ENCODE measurements at regions not wholly inside any gene's neighbourhood (a gene's known extent, or its start where the extent isn't known, plus 50 kb on each side); places are given as distances from the start of the nearest gene placed in this dataset.

DNA sequence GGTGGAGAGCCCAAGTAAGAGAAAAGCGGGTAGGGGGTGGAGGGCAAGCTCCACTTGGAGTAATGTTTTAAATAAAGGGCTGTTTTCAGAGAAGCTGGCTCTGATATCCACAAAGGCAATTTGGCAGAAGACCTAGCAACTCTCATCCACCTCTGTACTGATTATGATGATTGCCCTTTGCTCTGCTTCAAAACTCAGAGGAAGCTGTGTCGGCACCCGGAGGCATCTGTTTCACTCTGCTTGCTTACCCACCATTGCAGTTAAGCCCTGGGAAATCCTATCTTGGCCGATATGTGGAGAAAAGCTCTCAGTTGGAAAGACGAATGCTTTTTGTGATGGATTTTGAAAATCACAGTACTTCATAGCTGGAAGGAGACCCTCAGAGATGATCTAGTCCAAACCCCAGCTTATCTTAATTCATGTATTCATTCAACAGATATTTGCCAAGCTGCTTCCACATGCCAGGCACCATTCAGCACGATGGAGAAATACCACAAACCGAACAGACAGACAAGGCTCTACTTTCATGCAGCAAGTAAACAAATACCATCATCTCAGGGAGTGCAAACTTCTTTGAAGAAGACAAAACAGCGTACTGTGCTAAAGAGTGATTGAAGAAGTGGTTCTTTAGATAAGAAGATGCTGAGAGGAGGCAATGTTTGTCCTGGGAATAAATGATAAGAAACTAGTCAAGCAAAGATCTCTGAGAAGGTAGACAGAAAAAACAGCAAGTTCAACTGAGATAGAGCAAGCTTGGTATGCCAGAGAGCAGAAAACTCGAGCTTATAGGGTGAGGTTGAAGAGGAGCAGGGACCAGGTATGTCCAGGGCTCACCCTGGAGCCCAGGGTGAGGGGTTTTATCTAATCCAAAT is 140.4 kb upstream of the SPDL1 start:
- no peaks in the 10 kb centered on the region for H3K36me3 ChIP-seq
- no peak for TF ChIP-seq CTCF (IDR thresholded peaks at IDR 0.05; ENCODE audit: low read depth, low read length)
- peaks cover 5% of the 10 kb centered on the region for H3K27me3 ChIP-seq
- H3K4me1 ChIP-seq: no peaks in the 10 kb centered on the region
- DNase-seq: no peak
- no peak overlapping the region for H3K4me3 ChIP-seq (ENCODE audit: low read depth, low read length)
- no peaks in the 10 kb centered on the region for H3K9me3 ChIP-seq

DNA sequence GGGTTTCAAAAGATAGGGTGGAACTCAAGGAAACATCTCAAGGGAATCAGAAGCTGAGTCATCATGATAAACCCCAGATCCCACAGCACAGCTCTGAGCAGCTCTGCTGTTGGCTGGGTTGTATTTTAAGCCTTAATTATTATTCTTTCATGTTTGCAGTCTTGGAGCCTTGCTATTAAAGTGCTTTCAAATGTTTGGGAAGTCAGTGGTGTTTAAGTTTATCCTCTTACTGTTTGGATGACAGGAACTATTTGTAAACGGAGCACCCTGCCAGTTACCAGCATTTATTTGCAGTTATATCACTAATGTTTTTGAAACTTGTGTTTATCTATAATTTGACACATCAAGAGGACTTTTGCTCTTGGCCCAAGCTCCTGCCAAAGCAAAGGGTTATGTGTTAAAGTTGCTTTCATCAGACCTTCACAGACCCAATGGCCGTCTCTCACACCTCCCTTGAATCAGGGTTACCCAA is 141.1 kb upstream of the SPDL1 start:
- H3K9me3 ChIP-seq: no peaks in the 10 kb centered on the region
- H3K27me3 ChIP-seq: peaks cover 5% of the 10 kb centered on the region
- no peak for DNase-seq
- H3K36me3 ChIP-seq: no peaks in the 10 kb centered on the region
- TF ChIP-seq CTCF (IDR thresholded peaks at IDR 0.05; ENCODE audit: low read depth, low read length): no peak
- no peaks in the 10 kb centered on the region for H3K4me1 ChIP-seq
- no peak overlapping the region for H3K4me3 ChIP-seq (ENCODE audit: low read depth, low read length)

DNA sequence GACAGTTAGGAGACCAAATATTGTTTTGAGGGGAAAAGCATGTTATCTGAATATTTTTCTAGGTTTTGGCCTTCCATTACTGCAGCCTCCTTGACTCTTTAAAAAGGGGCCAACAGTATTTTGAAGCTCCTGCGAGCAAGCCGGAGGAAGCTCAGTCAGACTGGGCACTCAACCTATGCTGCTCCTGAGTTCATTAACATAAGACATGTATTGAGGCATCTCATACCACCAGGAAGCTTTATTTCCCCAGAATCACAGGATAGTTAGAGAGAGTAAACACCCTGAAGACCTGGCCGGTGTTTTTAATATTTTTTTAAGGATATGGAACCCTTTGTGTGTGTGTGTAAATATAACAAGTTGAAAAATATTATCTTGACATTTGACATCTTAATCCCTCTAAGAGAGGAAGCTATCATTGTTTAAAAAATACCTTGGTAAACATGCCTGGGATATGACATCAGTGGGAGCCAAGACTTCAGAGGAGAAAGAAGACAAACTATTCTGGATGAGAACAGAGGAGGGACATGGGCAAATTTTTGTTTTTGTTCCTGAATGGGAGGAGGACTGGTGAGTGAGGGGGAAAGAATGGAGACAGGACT is 139.3 kb upstream of the SLIT3 start:
- no peak for DNase-seq
- Histone ChIP-seq H3K36me3 (no peaks in the 10 kb centered on the region), H3K9me3 (no peaks in the 10 kb centered on the region), H3K4me1 (no peaks in the 10 kb centered on the region), H3K4me3 (ENCODE audit: low read depth, low read length) (no peak overlapping the region), H3K27me3 (peaks cover 5% of the 10 kb centered on the region)
- no peak for TF ChIP-seq CTCF (IDR thresholded peaks at IDR 0.05; ENCODE audit: low read depth, low read length)

DNA sequence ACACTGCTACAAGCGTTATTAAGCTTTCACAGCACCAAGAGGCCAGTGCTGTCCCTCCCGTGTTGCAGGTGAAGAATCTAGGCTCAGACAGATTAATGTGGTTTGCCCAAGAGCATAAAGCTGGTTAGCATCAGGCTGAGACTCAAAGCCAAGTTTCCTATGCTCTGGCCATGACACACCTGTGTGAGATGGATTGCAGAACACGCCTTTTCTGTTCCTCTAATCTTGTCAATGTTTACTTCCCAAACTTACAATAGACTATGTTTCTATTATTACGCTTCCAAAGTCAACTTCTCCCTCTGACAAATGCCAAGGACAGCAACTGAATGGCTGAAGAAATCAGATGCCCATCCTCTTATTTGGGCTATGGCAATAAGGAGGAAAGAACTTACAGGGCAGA is 138.4 kb upstream of the SLIT3 start:
- Histone ChIP-seq H3K4me3 (ENCODE audit: low read depth, low read length) (no peak overlapping the region), H3K36me3 (no peaks in the 10 kb centered on the region), H3K9me3 (no peaks in the 10 kb centered on the region), H3K4me1 (no peaks in the 10 kb centered on the region), H3K27me3 (peaks cover 5% of the 10 kb centered on the region)
- TF ChIP-seq CTCF (IDR thresholded peaks at IDR 0.05; ENCODE audit: low read depth, low read length): no peak
- no peak for DNase-seq

DNA sequence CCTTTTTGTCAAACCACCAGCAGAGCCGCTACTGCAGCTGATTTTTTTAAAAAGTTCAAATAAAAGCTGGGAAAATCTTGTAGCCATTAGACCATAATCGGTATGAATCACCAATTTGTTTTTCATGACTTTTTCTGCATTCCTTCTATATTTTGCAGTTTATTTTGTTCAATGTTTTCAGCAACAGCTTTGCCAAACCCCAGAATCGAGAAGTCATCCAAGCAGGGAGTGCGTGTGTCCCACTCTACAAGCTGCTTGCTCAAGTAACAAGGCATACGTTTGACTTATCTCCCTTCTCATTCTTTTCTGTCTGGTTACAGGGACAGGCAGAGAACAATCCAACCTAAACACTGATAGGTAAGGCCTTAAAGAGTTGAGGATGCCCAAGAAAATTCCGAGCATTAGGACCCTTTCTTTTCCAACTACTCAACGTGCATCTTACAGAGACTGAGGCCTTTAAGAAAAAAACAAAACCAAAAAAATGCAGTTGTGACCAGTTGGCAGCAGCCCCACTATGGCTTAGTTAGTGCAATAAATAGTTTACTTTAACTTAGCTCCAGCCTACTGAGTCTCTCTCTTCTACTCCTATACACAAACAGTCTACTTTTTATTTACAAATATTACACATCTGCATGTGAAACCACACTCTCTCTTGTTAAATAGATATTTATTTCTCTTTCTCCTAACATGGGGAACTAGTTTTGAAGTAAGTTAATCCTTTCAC is 134.7 kb upstream of the SLIT3 start:
- no peak for TF ChIP-seq CTCF (IDR thresholded peaks at IDR 0.05; ENCODE audit: low read depth, low read length)

More for the DNA sequence above, 134.7 kb upstream of the SLIT3 start:
- no peak for DNase-seq
- Histone ChIP-seq H3K4me1 (no peaks in the 10 kb centered on the region), H3K27me3 (peaks cover 5% of the 10 kb centered on the region), H3K9me3 (no peaks in the 10 kb centered on the region), H3K36me3 (no peaks in the 10 kb centered on the region), H3K4me3 (ENCODE audit: low read depth, low read length) (no peak overlapping the region)

Measured in BE2C (cell line).